HL-60 (cell line): ENCODE measurements at regions not wholly inside any gene's neighbourhood (a gene's known extent, or its start where the extent isn't known, plus 50 kb on each side); places are given as distances from the start of the nearest gene placed in this dataset.

Experiments used
- DNase-seq, 2 experiments: peaks; one replicate each; pipeline ENCODE4 v3.0.0-alpha.2; 2010 to 2020; ENCODE audit warnings: low read depth in 1 of 2, low spot score in 1 of 2
- H3K27ac ChIP-seq: fragments of 250-450 bp; sonication (Bioruptor Pico); replicated peaks from 2 replicates; pipeline ENCODE4 v1.5.1; 2020; ENCODE audit warnings: mild to moderate bottlenecking, moderate library complexity
- H3K27me3 ChIP-seq: fragments of 250-450 bp; sonication (Bioruptor Pico); 2 replicates; pipeline ENCODE4 v1.5.1; 2021; ENCODE audit warnings: mild to moderate bottlenecking, moderate library complexity; ENCODE audit not compliant: insufficient read depth, poor library complexity, severe bottlenecking
- H3K4me3 ChIP-seq: replicated peaks from 2 replicates; pipeline ENCODE4 v1.5.1; 2011; ENCODE audit warnings: mild to moderate bottlenecking, control low read depth, low read length; ENCODE audit not compliant: insufficient read depth
- CTCF ChIP-seq: IDR thresholded peaks from one replicate; pipeline ENCODE4 v1.5.1; 2011; ENCODE audit warnings: low read length, control low read depth, inconsistent platforms; ENCODE audit not compliant: insufficient read depth
- GABPA ChIP-seq: IDR thresholded peaks from 2 replicates; pipeline ENCODE4 v1.6.1; 2012; ENCODE audit warnings: low read depth
- POLR2AphosphoS5 ChIP-seq: IDR thresholded peaks from 2 replicates; pipeline ENCODE4 v1.6.1; 2012; ENCODE audit warnings: low read depth
- REST ChIP-seq: IDR thresholded peaks from 2 replicates; pipeline ENCODE4 v1.6.1; 2012; ENCODE audit warnings: low read depth; ENCODE audit not compliant: insufficient replicate concordance
- SPI1 ChIP-seq: IDR thresholded peaks from 2 replicates; pipeline ENCODE4 v1.6.1; 2012; ENCODE audit warnings: low read depth, mild to moderate bottlenecking, borderline replicate concordance

GRCh38 chr14:90458536-90458935 lies 61.7 kb downstream of the CALM1 start:
- TF ChIP-seq CTCF (no peak), REST (no peak), GABPA (no peak), SPI1 (no peak), POLR2AphosphoS5 (no peak)

GRCh38 chr14:90460136-90460535 lies 63.3 kb downstream of the CALM1 start:
- DNase-seq: no peak
- Histone ChIP-seq H3K27ac (no peak overlapping the region), H3K4me3 (no peak overlapping the region), H3K27me3 (peaks cover 2% of the 10 kb centered on the region)
- TF ChIP-seq GABPA: no peak
- TF ChIP-seq CTCF: no peak
- TF ChIP-seq POLR2AphosphoS5: no peak
- TF ChIP-seq SPI1: no peak
- TF ChIP-seq REST: no peak

More at GRCh38 chr14:90458536-90458935, 61.7 kb downstream of the CALM1 start:
- no peak for DNase-seq
- no peak overlapping the region for H3K27ac ChIP-seq
- H3K27me3 ChIP-seq: peaks cover 2% of the 10 kb centered on the region
- H3K4me3 ChIP-seq: no peak overlapping the region

- no peak overlapping the region for H3K4me3 ChIP-seq
- TF ChIP-seq POLR2AphosphoS5 (no peak), SPI1 (no peak), GABPA (no peak), CTCF (no peak), REST (no peak)
- H3K27ac ChIP-seq: no peak overlapping the region
- H3K27me3 ChIP-seq: peaks cover 2% of the 10 kb centered on the region
- DNase-seq: no peak
Measured at GRCh38 chr14:90461425-90461824, 64.6 kb downstream of the CALM1 start.
